Transverse colon (tissue), 4 donors: ENCODE measurements at regions not wholly inside any gene's neighbourhood (a gene's known extent, or its start where the extent isn't known, plus 50 kb on each side); places are given as distances from the start of the nearest gene placed in this dataset.

Experiments used
- DNase-seq: peaks from one replicate; pipeline ENCODE4 v3.0.0-alpha.2; 2019
- H3K27ac ChIP-seq, 4 donors: fragments of 200-600 bp; sonication (generic); 2 replicates each; pipeline ENCODE4 v1.5.1; 2016 to 2018; ENCODE audit warnings: inconsistent platforms in 4 of 4
- H3K27me3 ChIP-seq: fragments of 200-600 bp; sonication (generic); 2 replicates; pipeline ENCODE4 v1.5.1; 2017; ENCODE audit warnings: inconsistent platforms
- H3K36me3 ChIP-seq, 4 donors: fragments of 200-600 bp; sonication (generic); 2 replicates each; pipeline ENCODE4 v1.5.1; 2017 to 2019; ENCODE audit warnings: inconsistent platforms in 4 of 4
- H3K4me1 ChIP-seq, 4 donors: fragments of 200-600 bp; sonication (generic); 2 replicates each; pipeline ENCODE4 v1.5.1; 2017 to 2020; ENCODE audit warnings: inconsistent platforms in 4 of 4
- H3K4me3 ChIP-seq, 4 donors: fragments of 200-600 bp; sonication (generic); 1 replicate in 1 of 4; 2 replicates in 3 of 4; pipeline versions ENCODE4 v1.5.1 to v1.6.1; 2017 to 2019; ENCODE audit warnings: inconsistent platforms in 4 of 4
- H3K9me3 ChIP-seq, 2 donors: fragments of 200-600 bp; sonication (generic); 2 replicates each; pipeline ENCODE4 v1.5.1; 2017 to 2019; ENCODE audit warnings: inconsistent platforms in 2 of 2
- CTCF ChIP-seq, 5 experiments: fragments of 200-600 bp in 3 of 5; fragments of 450-650 bp in 2 of 5; sonication (generic) in 3 of 5; IDR thresholded peaks; 1 replicate in 2 of 5; 2 replicates in 3 of 5; pipeline ENCODE4 v1.5.1; 2016 to 2017; ENCODE audit warnings: antibody characterized with exemption in 5 of 5, inconsistent platforms in 3 of 5, mild to moderate bottlenecking in 2 of 5, moderate library complexity in 1 of 5
- EP300 ChIP-seq: sonication (generic); formaldehyde crosslinking; IDR thresholded peaks from one replicate; pipeline ENCODE4 v1.6.1; 2017; ENCODE audit warnings: antibody characterized with exemption, low read depth
- POLR2A ChIP-seq: fragments of 450-650 bp; IDR thresholded peaks from one replicate; pipeline ENCODE4 v1.6.1; 2016; ENCODE audit warnings: antibody characterized with exemption, mild to moderate bottlenecking, moderate library complexity
- POLR2AphosphoS5 ChIP-seq, 3 donors: sonication (generic); formaldehyde crosslinking; IDR thresholded peaks; one replicate each; pipeline ENCODE4 v1.6.1; 2016; ENCODE audit warnings: antibody characterized with exemption in 3 of 3
- WGBS, 2 donors: methylation state at CpG; one replicate each; pipeline ENCODE4 v1.1.5; 2018; ENCODE audit warnings: low coverage in 1 of 2; 5-methylcytosine and 5-hydroxymethylcytosine counted together
- in situ Hi-C, 4 donors: fragments of 200-750 bp; cut with MboI; loops; one replicate each; pipeline versions ENCODE4 v1.15.0 to v1.15.1; 2017; ENCODE audit warnings: low sequenced_read_pairs in 3 of 4, low pct_ligation_motif_present in 1 of 4, low pct_unique_long_range_greater_than_20kb in 1 of 4
- intact Hi-C: fragments of 100-400 bp; cut with DNase I; formaldehyde crosslinking; loops from one replicate; pipeline ENCODE4 v1.15.1; 2023; ENCODE audit warnings: low total_unique reads

GRCh38 chr4:124028182-124028581 lies 631.6 kb downstream of the SPRY1 start:
- TF ChIP-seq POLR2A (no peak), CTCF (IDR thresholded peaks at IDR 0.05) (no peak), EP300 (no peak), POLR2AphosphoS5 (IDR thresholded peaks at IDR 0.05) (no peak)
- Histone ChIP-seq H3K27me3 (no peaks in the 10 kb centered on the region), H3K4me1 (peaks cover 0 to 9% (median 2%) of the 10 kb centered on the region in 4 donors), H3K9me3 (no peaks in the 10 kb centered on the region), H3K4me3 (no peak overlapping the region), H3K36me3 (no peaks in the 10 kb centered on the region), H3K27ac (peak overlapping the region in 3 of 4 donors; percentile 8 to 21 (median 18))
- WGBS, 2 donors = 52 to 62% methylated on average over 3 to 4 of the region's 4 CpGs
- no peak for DNase-seq
- in situ Hi-C loops = no loop called here
- intact Hi-C loops = no loop called here

GRCh38 chr4:124030147-124030546 lies 633.6 kb downstream of the SPRY1 start:
- DNase-seq = no peak
- Histone ChIP-seq H3K27ac (peak overlapping the region in 3 of 4 donors; percentile 47 to 61 (median 57)), H3K36me3 (no peaks in the 10 kb centered on the region), H3K4me3 (no peak overlapping the region), H3K9me3 (no peaks in the 10 kb centered on the region), H3K4me1 (peaks cover 0 to 12% (median 2%) of the 10 kb centered on the region in 4 donors), H3K27me3 (no peaks in the 10 kb centered on the region)
- 39 to 44% methylated on average over 2 of the region's 2 CpGs for WGBS, 2 donors
- no peak for TF ChIP-seq EP300
- no peak for TF ChIP-seq CTCF (IDR thresholded peaks at IDR 0.05)
- no peak for TF ChIP-seq POLR2AphosphoS5 (IDR thresholded peaks at IDR 0.05)
- TF ChIP-seq POLR2A = no peak
- in situ Hi-C loops = no loop called here
- intact Hi-C loops = no loop called here

GRCh38 chr4:124032035-124032434 lies 635.4 kb downstream of the SPRY1 start:
- no peaks in the 10 kb centered on the region for H3K9me3 ChIP-seq
- peak overlapping the region in 2 of 4 donors; percentile 10 to 27 for H3K27ac ChIP-seq
- H3K4me1 ChIP-seq = peaks cover 0 to 18% (median 2%) of the 10 kb centered on the region in 4 donors
- TF ChIP-seq POLR2AphosphoS5 (IDR thresholded peaks at IDR 0.05) (no peak), EP300 (no peak), POLR2A (no peak), CTCF (IDR thresholded peaks at IDR 0.05) (no peak)
- intact Hi-C loops = no loop called here
- no peaks in the 10 kb centered on the region for H3K27me3 ChIP-seq
- no peaks in the 10 kb centered on the region for H3K36me3 ChIP-seq
- no peak for DNase-seq
- in situ Hi-C loops = no loop called here
- H3K4me3 ChIP-seq = no peak overlapping the region
- WGBS, 2 donors = 21 to 31% methylated on average over 1 of the region's 1 CpG

GRCh38 chr4:124035364-124036041 lies 638.9 kb downstream of the SPRY1 start:
- Histone ChIP-seq H3K27me3 (no peaks in the 10 kb centered on the region), H3K36me3 (no peaks in the 10 kb centered on the region), H3K27ac (peak overlapping the region; percentile 40 to 64 (median 48)), H3K9me3 (no peaks in the 10 kb centered on the region), H3K4me3 (no peak overlapping the region), H3K4me1 (peaks cover 0 to 9% (median 2%) of the 10 kb centered on the region in 4 donors)
- intact Hi-C loops (no loop called here), in situ Hi-C loops (no loop called here)
- 60 to 65% methylated on average over 1 of the region's 1 CpG for WGBS, 2 donors
- TF ChIP-seq POLR2AphosphoS5 (IDR thresholded peaks at IDR 0.05) = peak in 2 of 3 donors; percentile 27 to 54
- no peak for TF ChIP-seq CTCF (IDR thresholded peaks at IDR 0.05)
- TF ChIP-seq EP300 = no peak
- no peak for TF ChIP-seq POLR2A
- DNase-seq = no peak
